Vagina (tissue), 2 donors: ENCODE measurements at regions not wholly inside any gene's neighbourhood (a gene's known extent, or its start where the extent isn't known, plus 50 kb on each side); places are given as distances from the start of the nearest gene placed in this dataset.

ENCODE experiments used
- POLR2A ChIP-seq, 2 donors: fragments of 450-650 bp; IDR thresholded peaks; one replicate each; pipeline ENCODE4 v1.6.1; 2017; ENCODE audit warnings: antibody characterized with exemption in 2 of 2, mild to moderate bottlenecking in 2 of 2, moderate library complexity in 2 of 2
- POLR2AphosphoS5 ChIP-seq, 2 donors: sonication (generic); formaldehyde crosslinking; IDR thresholded peaks; one replicate each; pipeline ENCODE4 v1.9.0; 2017; ENCODE audit warnings: antibody characterized with exemption in 2 of 2, mild to moderate bottlenecking in 2 of 2, low read depth in 1 of 2; ENCODE audit not compliant: insufficient read depth in 1 of 2
- TF ChIP-seq, protein P1 (sequence below), 3 experiments: fragments of 450-650 bp in 2 of 3; fragments of 200-600 bp in 1 of 3; sonication (generic) in 1 of 3; IDR thresholded peaks; one replicate each; pipeline ENCODE4 v1.5.1; 2017 to 2019; ENCODE audit warnings: antibody characterized with exemption in 3 of 3, mild to moderate bottlenecking in 2 of 3, moderate library complexity in 2 of 3

DNA sequence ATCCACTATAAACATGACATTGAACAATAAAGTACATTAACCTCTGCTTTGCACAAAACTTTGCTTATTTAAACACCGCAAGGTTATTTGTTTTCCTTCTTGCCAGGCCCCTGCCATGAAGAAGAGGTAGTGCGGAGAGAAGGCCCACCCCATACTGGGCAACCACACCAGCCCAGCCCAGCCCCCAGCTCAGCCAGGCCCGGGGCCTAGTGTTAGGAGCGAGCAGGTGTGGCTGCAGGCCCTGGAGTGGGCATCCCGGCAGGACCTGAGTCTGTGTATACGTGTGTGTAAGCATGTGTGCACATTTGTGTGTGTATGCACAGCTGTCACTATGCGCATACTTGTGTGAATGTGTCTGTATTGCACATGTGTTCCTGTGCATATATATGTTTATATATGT, 90.4 kb upstream of the MVB12B start:
- TF ChIP-seq, protein P1, sequence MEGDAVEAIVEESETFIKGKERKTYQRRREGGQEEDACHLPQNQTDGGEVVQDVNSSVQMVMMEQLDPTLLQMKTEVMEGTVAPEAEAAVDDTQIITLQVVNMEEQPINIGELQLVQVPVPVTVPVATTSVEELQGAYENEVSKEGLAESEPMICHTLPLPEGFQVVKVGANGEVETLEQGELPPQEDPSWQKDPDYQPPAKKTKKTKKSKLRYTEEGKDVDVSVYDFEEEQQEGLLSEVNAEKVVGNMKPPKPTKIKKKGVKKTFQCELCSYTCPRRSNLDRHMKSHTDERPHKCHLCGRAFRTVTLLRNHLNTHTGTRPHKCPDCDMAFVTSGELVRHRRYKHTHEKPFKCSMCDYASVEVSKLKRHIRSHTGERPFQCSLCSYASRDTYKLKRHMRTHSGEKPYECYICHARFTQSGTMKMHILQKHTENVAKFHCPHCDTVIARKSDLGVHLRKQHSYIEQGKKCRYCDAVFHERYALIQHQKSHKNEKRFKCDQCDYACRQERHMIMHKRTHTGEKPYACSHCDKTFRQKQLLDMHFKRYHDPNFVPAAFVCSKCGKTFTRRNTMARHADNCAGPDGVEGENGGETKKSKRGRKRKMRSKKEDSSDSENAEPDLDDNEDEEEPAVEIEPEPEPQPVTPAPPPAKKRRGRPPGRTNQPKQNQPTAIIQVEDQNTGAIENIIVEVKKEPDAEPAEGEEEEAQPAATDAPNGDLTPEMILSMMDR (IDR thresholded peaks at IDR 0.05): no peak
- TF ChIP-seq POLR2A (IDR thresholded peaks at IDR 0.05) (no peak), POLR2AphosphoS5 (IDR thresholded peaks at IDR 0.05; ENCODE audit: insufficient read depth in 1 of 2, low read depth in 1 of 2) (no peak)
